CD14-positive monocyte (primary cell): ENCODE measurements at regions not wholly inside any gene's neighbourhood (a gene's known extent, or its start where the extent isn't known, plus 50 kb on each side); places are given as distances from the start of the nearest gene placed in this dataset.
A peak's percentile ranks its signal among the peaks of the same experiment; 100 is the strongest.

Experiments
- DNase-seq, 3 donors: peaks; one replicate each; pipeline ENCODE4 v3.0.0-alpha.2; 2011 to 2022
- H2AFZ ChIP-seq: 2 replicates; pipeline ENCODE4 v1.6.0; 2012; ENCODE audit warnings: mild to moderate bottlenecking, low read depth, low read length, inconsistent platforms; ENCODE audit not compliant: insufficient read depth, poor library complexity, severe bottlenecking
- H3K27ac ChIP-seq, 2 donors: 1 replicate in 1 of 2; 2 replicates in 1 of 2; pipeline ENCODE4 v1.5.1; 2012 to 2013; ENCODE audit warnings: low read length in 2 of 2, control low read depth in 1 of 2, inconsistent platforms in 1 of 2, low read depth in 1 of 2, mild to moderate bottlenecking in 1 of 2
- H3K27me3 ChIP-seq, 2 donors: one replicate each; pipeline versions ENCODE4 v1.6.0 to v1.6.1; 2011 to 2013; ENCODE audit warnings: low read length in 2 of 2; ENCODE audit not compliant: control insufficient read depth in 2 of 2, insufficient read depth in 2 of 2
- H3K36me3 ChIP-seq, 2 donors: replicated peaks in 1 of 2; 1 replicate in 1 of 2; 2 replicates in 1 of 2; pipeline versions ENCODE4 v1.5.1 to v1.6.1; 2012 to 2013; ENCODE audit warnings: low read length in 2 of 2, control low read depth in 1 of 2, inconsistent platforms in 1 of 2, mild to moderate bottlenecking in 1 of 2; ENCODE audit not compliant: insufficient read depth in 2 of 2, control insufficient read depth in 1 of 2
- H3K4me1 ChIP-seq, 2 donors: 1 replicate in 1 of 2; 2 replicates in 1 of 2; pipeline versions ENCODE4 v1.5.1 to v1.6.1; 2012 to 2013; ENCODE audit warnings: low read length in 2 of 2, control low read depth in 1 of 2, inconsistent platforms in 1 of 2, mild to moderate bottlenecking in 1 of 2, moderate library complexity in 1 of 2; ENCODE audit not compliant: insufficient read depth in 2 of 2, control insufficient read depth in 1 of 2
- H3K4me2 ChIP-seq: replicated peaks from 2 replicates; pipeline ENCODE3; 2012; ENCODE audit warnings: low read length, moderate library complexity, mild to moderate bottlenecking; ENCODE audit not compliant: poor library complexity, severe bottlenecking; ENCODE audit errors: extremely low read depth
- H3K4me3 ChIP-seq, 3 experiments: fragments of 200-600 bp in 1 of 3; sonication (generic) in 1 of 3; replicated peaks in 1 of 3; 1 replicate in 2 of 3; 2 replicates in 1 of 3; pipeline ENCODE4 v1.5.1; 2011 to 2013; ENCODE audit warnings: low read length in 3 of 3, mild to moderate bottlenecking in 3 of 3, control low read depth in 2 of 3, low read depth in 2 of 3, inconsistent platforms in 1 of 3, moderate library complexity in 1 of 3
- H3K79me2 ChIP-seq: 2 replicates; pipeline ENCODE4 v1.6.0; 2012; ENCODE audit warnings: mild to moderate bottlenecking, control low read depth, inconsistent platforms, low read length, moderate library complexity; ENCODE audit not compliant: insufficient read depth
- H3K9ac ChIP-seq: 2 replicates; pipeline ENCODE4 v1.6.0; 2017; ENCODE audit warnings: low read length, mild to moderate bottlenecking; ENCODE audit not compliant: insufficient read depth, poor library complexity, severe bottlenecking
- H3K9me3 ChIP-seq, 2 donors: replicated peaks in 1 of 2; 1 replicate in 1 of 2; 2 replicates in 1 of 2; pipeline versions ENCODE4 v1.5.1 to v1.6.1; 2012 to 2013; ENCODE audit warnings: low read length in 2 of 2, control low read depth in 1 of 2; ENCODE audit not compliant: control insufficient read depth in 1 of 2, insufficient read depth in 1 of 2
- H4K20me1 ChIP-seq: 2 replicates; pipeline ENCODE4 v1.6.0; 2012; ENCODE audit warnings: mild to moderate bottlenecking, low read length, control low read depth, moderate library complexity; ENCODE audit not compliant: insufficient read depth
- H3K27ac Mint-ChIP-seq, 7 donors: one replicate each; pipeline ENCODE4 v1.8.0; 2020; ENCODE audit warnings: mild to moderate bottlenecking in 7 of 7, mixed read lengths in 7 of 7, moderate library complexity in 6 of 7, inconsistent platforms in 2 of 7
- H3K27me3 Mint-ChIP-seq, 3 donors: one replicate each; pipeline ENCODE4 v1.8.0; 2021 to 2022; ENCODE audit warnings: low read depth in 3 of 3, mild to moderate bottlenecking in 3 of 3, mixed read lengths in 3 of 3, moderate library complexity in 3 of 3, inconsistent platforms in 1 of 3
- H3K36me3 Mint-ChIP-seq, 2 donors: one replicate each; pipeline ENCODE4 v1.8.0; 2020; ENCODE audit warnings: mixed read lengths in 2 of 2, inconsistent platforms in 1 of 2, mild to moderate bottlenecking in 1 of 2
- H3K4me1 Mint-ChIP-seq: one replicate; pipeline ENCODE4 v1.8.0; 2020; ENCODE audit warnings: mild to moderate bottlenecking, mixed read lengths
- H3K4me3 Mint-ChIP-seq, 2 donors: one replicate each; pipeline ENCODE4 v1.8.0; 2020; ENCODE audit warnings: mild to moderate bottlenecking in 2 of 2, mixed read lengths in 2 of 2, moderate library complexity in 1 of 2
- H3K9me3 Mint-ChIP-seq, 7 donors: one replicate each; pipeline ENCODE4 v1.8.0; 2020 to 2022; ENCODE audit warnings: mixed read lengths in 7 of 7, mild to moderate bottlenecking in 6 of 7, moderate library complexity in 6 of 7, inconsistent platforms in 2 of 7
- WGBS: methylation state at CpG from one replicate; pipeline ENCODE4 v1.1.5; 2013; ENCODE audit warnings: missing lambda C conversion rate; ENCODE audit not compliant: insufficient coverage; 5-methylcytosine and 5-hydroxymethylcytosine counted together
- intact Hi-C, 2 donors: fragments of 100-400 bp; cut with micrococcal nuclease; formaldehyde crosslinking; loops; one replicate each; pipeline versions ENCODE4 v1.15.0 to v1.15.1; 2023
- TF ChIP-seq, protein P1 (sequence below): fragments of 200-600 bp; IDR thresholded peaks from one replicate; pipeline ENCODE4 v1.8.0; 2022; ENCODE audit warnings: antibody characterized with exemption, mild to moderate bottlenecking

DNA sequence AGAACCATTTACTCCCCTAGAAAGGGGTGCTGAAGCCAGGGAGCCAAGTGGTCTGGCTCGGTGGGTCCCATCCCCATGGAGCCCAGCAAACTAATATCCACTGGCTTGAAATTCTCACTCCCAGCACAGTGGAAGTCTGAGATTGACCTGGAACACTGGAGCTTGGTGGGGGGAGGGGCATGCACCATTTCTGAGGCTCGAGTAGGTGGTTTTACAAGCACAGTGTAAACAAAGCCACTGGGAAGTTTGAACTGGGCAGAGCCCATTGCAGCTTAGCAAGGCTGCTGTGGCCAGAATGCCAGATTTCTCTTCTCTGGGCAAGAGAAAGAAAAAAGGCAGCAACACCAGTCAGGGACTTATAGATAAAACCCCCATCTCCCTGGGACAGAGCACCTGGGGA is 855.8 kb upstream of the CITED2 start:
- no peak overlapping the region for H3K4me3 Mint-ChIP-seq
- peaks cover 9 to 19% (median 17%) of the 10 kb centered on the region in 7 donors for H3K9me3 Mint-ChIP-seq
- Histone ChIP-seq H2AFZ (no peak overlapping the region), H3K36me3 (no peaks in the 10 kb centered on the region), H3K27ac (no peak overlapping the region), H3K27me3 (no peaks in the 10 kb centered on the region), H3K4me1 (no peaks in the 10 kb centered on the region), H3K9ac (no peak overlapping the region), H3K4me3 (no peak overlapping the region), H3K79me2 (no peaks in the 10 kb centered on the region), H3K4me2 (no peak overlapping the region), H3K9me3 (peaks cover 7 to 9% of the 10 kb centered on the region in 2 donors), H4K20me1 (no peaks in the 10 kb centered on the region)
- no peaks in the 10 kb centered on the region for H3K36me3 Mint-ChIP-seq
- H3K27ac Mint-ChIP-seq: peak overlapping the region in 1 of 7 donors; percentile 28
- peaks cover 0 to 2% (median 0%) of the 10 kb centered on the region in 3 donors for H3K27me3 Mint-ChIP-seq
- TF ChIP-seq, protein P1, sequence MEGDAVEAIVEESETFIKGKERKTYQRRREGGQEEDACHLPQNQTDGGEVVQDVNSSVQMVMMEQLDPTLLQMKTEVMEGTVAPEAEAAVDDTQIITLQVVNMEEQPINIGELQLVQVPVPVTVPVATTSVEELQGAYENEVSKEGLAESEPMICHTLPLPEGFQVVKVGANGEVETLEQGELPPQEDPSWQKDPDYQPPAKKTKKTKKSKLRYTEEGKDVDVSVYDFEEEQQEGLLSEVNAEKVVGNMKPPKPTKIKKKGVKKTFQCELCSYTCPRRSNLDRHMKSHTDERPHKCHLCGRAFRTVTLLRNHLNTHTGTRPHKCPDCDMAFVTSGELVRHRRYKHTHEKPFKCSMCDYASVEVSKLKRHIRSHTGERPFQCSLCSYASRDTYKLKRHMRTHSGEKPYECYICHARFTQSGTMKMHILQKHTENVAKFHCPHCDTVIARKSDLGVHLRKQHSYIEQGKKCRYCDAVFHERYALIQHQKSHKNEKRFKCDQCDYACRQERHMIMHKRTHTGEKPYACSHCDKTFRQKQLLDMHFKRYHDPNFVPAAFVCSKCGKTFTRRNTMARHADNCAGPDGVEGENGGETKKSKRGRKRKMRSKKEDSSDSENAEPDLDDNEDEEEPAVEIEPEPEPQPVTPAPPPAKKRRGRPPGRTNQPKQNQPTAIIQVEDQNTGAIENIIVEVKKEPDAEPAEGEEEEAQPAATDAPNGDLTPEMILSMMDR: no peak
- DNase-seq: no peak
- 50% methylated on average over 1 of the region's 2 CpGs for WGBS
- no peaks in the 10 kb centered on the region for H3K4me1 Mint-ChIP-seq
- intact Hi-C loops: no loop called here

DNA sequence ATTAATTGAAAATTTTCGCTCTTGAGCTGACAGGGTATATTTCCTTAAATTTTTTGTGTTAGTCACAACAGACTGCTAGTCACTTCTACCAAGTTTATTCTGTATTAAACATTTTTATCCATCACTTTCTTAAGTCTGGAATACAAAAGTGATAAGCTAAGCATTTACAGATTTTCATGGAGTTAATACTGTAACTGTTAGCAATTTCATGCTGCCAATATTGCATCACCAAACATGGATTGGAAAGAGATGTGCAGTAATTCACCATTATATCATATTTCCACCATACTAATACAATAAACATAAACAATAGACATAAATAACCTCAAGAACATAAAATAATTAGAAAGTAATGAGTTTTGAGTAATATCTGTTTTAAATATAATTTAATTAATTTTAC is 854.0 kb upstream of the CITED2 start:
- Histone ChIP-seq H2AFZ (no peak overlapping the region), H3K27ac (no peak overlapping the region), H3K36me3 (no peaks in the 10 kb centered on the region), H3K4me2 (no peak overlapping the region), H3K4me1 (no peaks in the 10 kb centered on the region), H3K4me3 (no peak overlapping the region), H3K27me3 (no peaks in the 10 kb centered on the region), H3K79me2 (no peaks in the 10 kb centered on the region), H3K9ac (no peak overlapping the region), H4K20me1 (no peaks in the 10 kb centered on the region), H3K9me3 (peaks cover 7 to 9% of the 10 kb centered on the region in 2 donors)
- Mint-ChIP-seq H3K27ac (no peak overlapping the region), H3K4me1 (no peaks in the 10 kb centered on the region), H3K36me3 (no peaks in the 10 kb centered on the region), H3K9me3 (peaks cover 5 to 19% (median 15%) of the 10 kb centered on the region in 7 donors), H3K27me3 (no peaks in the 10 kb centered on the region), H3K4me3 (no peak overlapping the region)
- TF ChIP-seq, protein P1: no peak
- intact Hi-C loops: no loop called here
- no peak for DNase-seq
- WGBS: no CpG with 5 or more reads among the region's 1 CpG
